ENCODE measurements at regions not wholly inside any gene's neighbourhood (a gene's known extent, or its start where the extent isn't known, plus 50 kb on each side); places are given as distances from the start of the nearest gene placed in this dataset.

DNA sequence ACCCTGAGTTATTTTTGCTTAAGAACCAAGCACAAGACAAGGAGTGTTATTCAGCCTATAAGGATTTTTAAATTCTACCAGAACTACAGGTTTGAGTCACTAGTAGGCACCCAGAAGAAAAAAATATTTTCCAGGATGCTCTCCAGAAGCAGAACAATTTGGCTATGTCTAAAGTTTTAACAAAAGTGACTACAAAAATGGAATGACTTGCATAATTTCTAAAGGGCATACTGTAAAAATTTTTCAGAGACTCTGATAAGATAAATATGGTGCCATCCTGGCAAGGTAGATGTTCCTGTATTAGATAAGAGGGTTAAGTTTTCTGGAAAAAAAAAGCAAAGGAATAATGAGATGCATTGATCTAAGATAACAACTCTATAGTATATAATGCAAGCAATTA is 68.6 kb upstream of the FAM9A start:
- DNase-seq (ENCODE audit: low spot score) = no peak

DNA sequence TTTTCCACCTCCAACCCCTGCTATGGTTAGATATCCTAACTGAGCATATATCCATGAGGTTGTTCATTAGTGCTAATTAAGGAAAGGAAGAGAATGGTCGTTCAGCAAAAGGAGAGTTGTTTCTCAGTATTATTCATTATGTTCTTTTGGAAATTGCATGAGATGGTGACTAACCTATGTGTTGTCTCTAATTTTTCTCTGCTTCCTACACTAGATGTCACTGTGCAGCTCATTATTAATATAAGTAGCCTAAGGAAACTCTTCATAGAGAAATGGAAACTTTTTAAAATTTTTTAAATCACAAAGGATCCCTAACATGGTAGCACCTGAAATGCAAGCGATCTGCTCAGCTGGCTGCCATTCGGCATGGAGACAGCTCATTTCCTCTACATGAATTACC is 67.7 kb upstream of the FAM9A start:
- DNase-seq (ENCODE audit: low spot score) = peak; percentile 5

DNA sequence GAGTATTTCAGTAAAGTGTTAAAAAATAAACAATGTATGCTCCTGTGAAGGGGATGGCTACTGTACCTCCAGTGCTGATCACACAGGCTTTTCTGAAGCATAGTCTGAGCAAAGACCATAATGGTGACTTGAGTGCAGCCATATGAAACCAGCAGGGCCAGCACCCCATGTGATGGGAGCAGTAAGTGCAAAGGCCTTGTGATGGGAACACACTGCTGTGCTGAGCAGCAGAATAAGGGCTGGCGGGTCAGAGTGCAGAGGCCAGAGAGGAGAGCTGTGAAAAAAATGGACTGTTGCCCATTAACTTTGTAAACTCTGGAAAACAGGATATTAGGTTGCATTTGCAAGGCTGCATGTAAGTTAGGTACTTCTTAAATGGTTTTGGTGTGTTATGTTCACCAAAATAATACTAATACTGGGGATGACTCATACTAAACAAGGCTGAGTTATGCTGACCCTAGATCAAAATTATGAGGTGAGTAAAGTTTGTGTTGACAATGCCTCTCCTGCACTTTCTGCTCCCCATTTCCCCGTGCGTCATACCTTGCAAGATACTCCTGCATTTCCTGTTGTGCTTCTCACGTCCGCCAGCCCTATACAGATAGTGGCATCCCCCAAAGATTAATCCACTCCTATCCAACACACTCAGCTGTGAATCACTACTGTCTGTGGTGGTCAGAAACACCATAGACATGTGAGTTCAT is 67.0 kb upstream of the FAM9A start:
- DNase-seq (ENCODE audit: low spot score) = no peak

DNA sequence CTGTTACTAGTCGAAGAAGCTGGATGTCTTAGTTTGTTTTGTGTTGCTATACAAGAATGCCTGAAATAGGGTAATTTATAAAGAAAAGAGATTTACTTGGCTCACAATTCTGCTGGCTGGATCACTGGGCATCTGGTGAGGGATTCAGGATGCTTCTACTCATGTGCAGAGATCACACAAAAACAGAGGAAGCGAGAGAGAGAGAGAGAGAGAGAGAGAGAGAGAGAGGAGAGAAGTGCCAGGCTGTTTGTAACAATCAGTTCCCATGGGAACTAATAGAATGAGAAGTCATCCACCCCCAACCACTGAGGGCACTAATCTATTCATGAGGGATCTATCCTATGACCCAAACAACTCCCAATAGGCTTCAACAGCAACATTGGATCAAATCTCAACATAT is 66.2 kb upstream of the FAM9A start:
- DNase-seq (ENCODE audit: low spot score) = no peak

DNA sequence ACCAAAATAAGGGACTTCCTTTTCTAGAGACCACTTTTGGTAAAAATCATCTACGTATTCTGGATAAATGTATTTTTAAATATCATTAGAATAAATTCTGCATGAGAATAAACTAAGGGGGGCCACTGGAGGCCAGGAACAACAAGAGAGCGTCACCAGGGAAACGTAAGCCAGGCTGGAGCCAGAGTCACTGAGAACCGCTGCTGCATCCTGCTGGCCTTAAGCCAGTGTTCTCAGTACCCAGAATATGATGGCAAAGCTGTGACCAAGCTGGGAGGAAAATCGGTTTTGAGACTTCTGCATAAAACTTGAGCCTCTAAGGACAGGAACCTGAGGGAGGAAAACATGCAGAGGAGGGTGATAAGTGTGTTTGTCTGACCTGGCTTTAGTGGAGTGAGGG is 63.0 kb upstream of the FAM9A start:
- DNase-seq (ENCODE audit: low spot score) = no peak

DNA sequence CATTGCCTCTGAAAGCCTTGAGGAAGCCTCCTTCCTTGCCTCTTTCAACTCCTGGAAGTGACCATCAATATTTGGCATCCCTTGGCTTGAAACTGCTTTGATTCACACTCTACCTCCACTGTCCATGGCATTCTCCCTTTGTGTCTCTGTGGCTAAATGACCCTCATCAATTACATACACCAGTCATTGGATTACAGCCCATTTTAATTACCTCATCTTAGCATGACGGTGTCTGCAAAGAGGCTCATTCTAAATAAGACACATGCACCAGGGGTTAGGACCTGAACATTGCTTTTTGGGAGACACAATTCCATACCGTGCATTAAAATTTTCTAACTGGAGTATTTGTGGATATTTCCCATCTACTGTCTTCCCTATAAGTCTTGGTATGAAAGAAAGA is 60.7 kb upstream of the FAM9A start:
- DNase-seq (ENCODE audit: low spot score) = no peak

DNA sequence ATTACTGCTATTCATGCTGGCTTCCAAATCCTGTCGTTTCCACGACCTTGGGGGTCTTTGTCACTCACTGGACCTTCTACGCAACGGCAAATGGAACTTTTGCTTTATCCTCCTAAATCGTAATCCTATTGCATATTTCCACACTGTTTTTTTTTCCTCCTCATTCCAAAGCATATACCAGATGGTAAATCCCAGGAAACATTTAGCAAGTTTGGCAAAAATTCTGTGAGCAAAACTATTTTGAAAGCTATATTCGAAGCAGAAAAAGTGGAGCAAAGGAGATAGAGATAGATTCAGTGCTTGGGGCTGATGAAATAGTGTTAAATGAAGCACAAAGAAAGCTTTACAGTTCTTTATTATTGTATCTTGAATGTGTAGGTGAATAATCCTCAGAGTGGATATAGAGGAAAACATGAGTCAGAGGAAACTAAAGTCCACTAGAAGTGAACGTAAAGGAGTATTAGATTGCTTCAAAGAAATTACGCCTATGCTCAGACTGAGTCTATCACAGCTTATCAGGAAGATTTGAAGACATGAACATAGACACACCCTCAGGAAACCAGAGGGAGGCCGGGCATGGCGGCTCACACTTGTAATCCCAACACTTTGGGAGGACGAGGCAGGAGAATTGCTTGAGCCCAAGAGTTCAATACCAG is 50.2 kb upstream of the FAM9A start:
- no peak for DNase-seq (ENCODE audit: low spot score)

Data from NAMALWA (cell line).